ENCODE measurements at regions not wholly inside any gene's neighbourhood (a gene's known extent, or its start where the extent isn't known, plus 50 kb on each side); places are given as distances from the start of the nearest gene placed in this dataset.

- no peak for TF ChIP-seq CTCF (optimal IDR thresholded peaks at IDR 0.05 in 1 of 3, IDR thresholded peaks at IDR 0.05 in 1 of 3, conservative IDR thresholded peaks at IDR 0.05 in 1 of 3; ENCODE audit: extremely low read depth in 1 of 3, insufficient read depth in 2 of 3, low read length in 3 of 3)
- no peak for TF ChIP-seq EZH2 (IDR thresholded peaks at IDR 0.05; ENCODE audit: low read length)
These were observed 151.1 kb downstream of the DKK1 start for GRCh38 chr10:52465202-52465601.

All from keratinocyte (primary cell).